ENCODE measurements at regions not wholly inside any gene's neighbourhood (a gene's known extent, or its start where the extent isn't known, plus 50 kb on each side); places are given as distances from the start of the nearest gene placed in this dataset.
A peak's percentile ranks its signal among the peaks of the same experiment; 100 is the strongest.

DNA sequence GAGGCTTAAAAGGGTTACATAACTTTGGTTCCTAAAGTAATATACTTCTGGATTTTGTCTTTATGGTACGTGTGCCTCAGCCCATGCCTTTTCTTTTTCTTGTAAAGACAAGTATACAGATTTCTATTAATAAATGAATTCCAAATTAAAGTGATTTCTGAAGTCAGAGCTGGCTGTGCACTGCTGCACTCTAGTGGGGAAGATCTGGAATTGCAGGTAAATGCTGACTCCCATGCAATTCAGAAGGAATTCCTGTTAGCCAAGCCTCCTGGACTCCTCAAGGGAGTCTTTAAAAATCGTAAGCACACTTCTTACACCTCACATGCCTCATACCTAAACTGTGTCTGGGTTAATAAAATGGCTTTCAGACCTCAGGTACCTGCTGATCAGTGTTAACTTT is 118.4 kb upstream of the SLC7A1 start:
- H3K4me3 ChIP-seq (ENCODE audit: low read depth, low read length) = no peak overlapping the region
- no peak for DNase-seq (ENCODE audit: low read depth)
- TF ChIP-seq, protein P1, sequence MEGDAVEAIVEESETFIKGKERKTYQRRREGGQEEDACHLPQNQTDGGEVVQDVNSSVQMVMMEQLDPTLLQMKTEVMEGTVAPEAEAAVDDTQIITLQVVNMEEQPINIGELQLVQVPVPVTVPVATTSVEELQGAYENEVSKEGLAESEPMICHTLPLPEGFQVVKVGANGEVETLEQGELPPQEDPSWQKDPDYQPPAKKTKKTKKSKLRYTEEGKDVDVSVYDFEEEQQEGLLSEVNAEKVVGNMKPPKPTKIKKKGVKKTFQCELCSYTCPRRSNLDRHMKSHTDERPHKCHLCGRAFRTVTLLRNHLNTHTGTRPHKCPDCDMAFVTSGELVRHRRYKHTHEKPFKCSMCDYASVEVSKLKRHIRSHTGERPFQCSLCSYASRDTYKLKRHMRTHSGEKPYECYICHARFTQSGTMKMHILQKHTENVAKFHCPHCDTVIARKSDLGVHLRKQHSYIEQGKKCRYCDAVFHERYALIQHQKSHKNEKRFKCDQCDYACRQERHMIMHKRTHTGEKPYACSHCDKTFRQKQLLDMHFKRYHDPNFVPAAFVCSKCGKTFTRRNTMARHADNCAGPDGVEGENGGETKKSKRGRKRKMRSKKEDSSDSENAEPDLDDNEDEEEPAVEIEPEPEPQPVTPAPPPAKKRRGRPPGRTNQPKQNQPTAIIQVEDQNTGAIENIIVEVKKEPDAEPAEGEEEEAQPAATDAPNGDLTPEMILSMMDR (IDR thresholded peaks at IDR 0.05; ENCODE audit: insufficient read depth, low read depth, low read length) = peak; percentile 58

DNA sequence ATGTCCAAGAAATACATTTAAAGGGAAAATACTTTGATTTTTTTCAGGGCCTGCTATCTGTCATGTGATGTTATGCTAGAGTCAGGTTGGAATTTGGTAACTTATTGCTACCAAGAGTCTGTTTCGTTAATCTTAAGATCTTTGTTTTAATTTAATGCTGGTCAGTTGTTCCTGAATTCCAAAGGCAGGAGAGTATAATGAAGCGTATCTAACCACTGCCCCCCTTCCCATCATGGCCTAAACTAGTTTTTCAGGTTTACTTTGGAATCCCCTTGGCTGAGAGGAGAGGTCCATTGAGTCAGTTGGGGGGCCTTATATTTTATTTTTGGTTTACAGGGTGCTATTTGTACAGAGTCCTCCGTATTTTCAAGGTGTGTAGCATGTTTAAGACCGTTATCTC is 116.3 kb upstream of the SLC7A1 start:
- DNase-seq (ENCODE audit: low read depth) = no peak
- no peak overlapping the region for H3K4me3 ChIP-seq (ENCODE audit: low read depth, low read length)

DNA sequence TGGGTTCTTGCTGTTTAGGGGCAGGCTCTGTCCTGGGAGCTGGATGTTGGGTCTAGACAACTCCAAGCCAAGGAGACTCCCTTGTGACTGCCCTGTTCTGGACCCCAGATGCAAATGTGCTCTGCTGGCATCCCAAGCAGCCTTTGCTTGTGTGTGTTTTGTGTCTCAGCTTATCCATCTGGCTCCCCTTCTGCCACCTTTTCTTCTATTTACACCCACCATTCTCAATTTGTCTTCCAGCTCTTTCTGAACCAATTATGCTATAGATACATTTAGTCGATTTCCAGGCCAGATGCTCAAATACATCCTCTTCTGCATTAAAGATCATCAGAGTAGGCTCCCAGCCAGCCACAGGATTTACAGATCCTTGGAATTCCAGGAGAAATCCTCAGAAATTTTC is 115.0 kb upstream of the SLC7A1 start:
- DNase-seq (ENCODE audit: low read depth) = no peak
- TF ChIP-seq, protein P1 (IDR thresholded peaks at IDR 0.05; ENCODE audit: insufficient read depth, low read depth, low read length) = no peak
- no peak overlapping the region for H3K4me3 ChIP-seq (ENCODE audit: low read depth, low read length)

More for the DNA sequence above, 116.3 kb upstream of the SLC7A1 start:
- TF ChIP-seq, protein P1 (IDR thresholded peaks at IDR 0.05; ENCODE audit: insufficient read depth, low read depth, low read length) = no peak

DNA sequence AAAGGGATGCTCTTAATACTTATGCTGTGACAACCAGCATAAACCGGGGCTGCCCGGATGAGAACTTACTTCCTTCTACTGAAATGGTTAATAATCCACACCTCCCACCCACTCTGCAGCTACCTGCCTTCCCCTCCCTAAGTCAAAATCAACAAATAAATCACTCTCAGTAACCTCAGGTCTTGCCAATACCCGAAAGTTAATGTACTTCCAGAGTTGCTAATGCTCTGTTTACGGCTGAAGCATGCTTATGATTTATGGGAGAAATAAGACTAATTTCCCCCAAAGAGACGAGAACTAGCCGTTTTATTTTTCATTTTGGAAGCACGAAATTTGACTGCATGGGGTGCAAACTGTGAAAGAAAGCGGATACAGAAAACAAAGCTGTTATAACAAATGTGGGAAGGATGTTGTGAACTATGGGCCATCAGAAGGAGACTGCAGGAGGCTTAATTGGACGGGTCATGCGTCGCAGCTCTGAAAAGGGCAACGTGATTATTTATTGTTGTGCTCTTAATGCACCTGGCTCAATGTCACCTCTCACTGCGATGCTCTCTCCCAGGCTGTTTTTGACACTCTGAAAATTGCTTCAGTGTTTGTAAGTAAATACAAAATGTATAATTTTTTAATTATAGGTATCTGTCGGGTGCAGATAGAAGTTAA is 114.0 kb upstream of the SLC7A1 start:
- TF ChIP-seq, protein P1 (IDR thresholded peaks at IDR 0.05; ENCODE audit: insufficient read depth, low read depth, low read length) = no peak
- no peak for DNase-seq (ENCODE audit: low read depth)
- H3K4me3 ChIP-seq (ENCODE audit: low read depth, low read length) = no peak overlapping the region

DNA sequence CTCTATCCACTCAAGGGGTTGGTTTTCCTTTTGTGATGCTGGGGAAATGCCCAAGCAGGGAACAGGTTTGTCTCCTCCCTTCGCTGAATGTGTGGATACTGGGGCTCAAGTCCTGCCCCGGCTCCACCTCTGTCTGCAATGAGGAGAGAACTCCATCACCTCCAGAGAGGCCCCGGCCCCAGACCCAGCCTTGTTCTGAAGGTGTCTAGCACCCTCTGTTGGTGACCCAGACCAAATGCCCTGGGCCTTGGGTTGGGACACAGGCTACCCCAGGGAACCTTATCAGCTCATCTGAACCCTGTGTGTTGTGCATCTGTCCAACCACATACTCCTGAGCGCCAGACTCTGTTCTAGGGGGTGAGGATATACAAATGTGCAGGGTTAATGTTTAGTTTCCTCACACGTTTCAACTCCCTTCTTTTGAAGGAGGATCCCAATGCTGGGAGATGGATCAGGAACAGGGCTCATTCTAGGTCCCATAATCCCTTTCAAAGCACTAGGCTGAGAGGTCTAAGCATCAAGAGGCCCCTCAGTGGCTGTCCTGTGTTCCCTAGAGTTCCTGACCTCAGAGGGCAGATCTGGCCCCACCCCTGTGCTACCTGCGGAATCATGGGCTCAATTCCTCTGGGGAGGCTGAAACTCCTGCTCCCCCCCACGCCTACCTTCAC is 112.5 kb upstream of the SLC7A1 start:
- TF ChIP-seq, protein P1 (IDR thresholded peaks at IDR 0.05; ENCODE audit: insufficient read depth, low read depth, low read length) = peak; percentile 91
- peak; percentile 66 for DNase-seq (ENCODE audit: low read depth)
- no peak overlapping the region for H3K4me3 ChIP-seq (ENCODE audit: low read depth, low read length)

DNA sequence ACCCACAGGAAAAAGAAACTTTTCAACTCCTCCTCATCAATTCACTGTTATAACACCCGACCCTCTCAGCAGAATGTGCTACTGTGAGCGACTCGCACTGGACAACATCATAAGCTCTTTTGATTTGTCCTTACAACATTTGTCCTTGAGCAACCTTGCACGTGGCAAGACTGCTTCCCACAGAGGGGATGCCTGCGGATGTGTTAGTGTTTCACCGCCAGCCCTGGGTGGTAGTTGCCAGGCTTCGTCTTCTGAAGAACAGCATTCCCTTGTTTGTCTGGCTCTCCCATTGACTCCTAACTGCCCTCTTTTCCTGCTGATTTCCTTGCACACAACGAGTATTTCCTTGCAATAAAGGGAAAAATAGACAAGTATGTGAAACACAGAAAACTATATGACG is 111.4 kb upstream of the SLC7A1 start:
- TF ChIP-seq, protein P1 (IDR thresholded peaks at IDR 0.05; ENCODE audit: insufficient read depth, low read depth, low read length) = no peak
- no peak for DNase-seq (ENCODE audit: low read depth)
- no peak overlapping the region for H3K4me3 ChIP-seq (ENCODE audit: low read depth, low read length)
